HG03520 (cell line): ENCODE measurements at regions not wholly inside any gene's neighbourhood (a gene's known extent, or its start where the extent isn't known, plus 50 kb on each side); places are given as distances from the start of the nearest gene placed in this dataset.
A peak's percentile ranks its signal among the peaks of the same experiment; 100 is the strongest.
"Not testable (repeated sequence)": the region's sequence is repeated elsewhere in the genome, so short reads cannot be mapped to it uniquely, and the experiment has no call there.

ENCODE experiments used
- ATAC-seq: cut with Tn5 transposase; IDR thresholded peaks from one replicate; pipeline ENCODE4 v1.9.1; 2021; ENCODE audit warnings: mild to moderate bottlenecking, moderate library complexity; ENCODE audit not compliant: unreplicated experiment

DNA sequence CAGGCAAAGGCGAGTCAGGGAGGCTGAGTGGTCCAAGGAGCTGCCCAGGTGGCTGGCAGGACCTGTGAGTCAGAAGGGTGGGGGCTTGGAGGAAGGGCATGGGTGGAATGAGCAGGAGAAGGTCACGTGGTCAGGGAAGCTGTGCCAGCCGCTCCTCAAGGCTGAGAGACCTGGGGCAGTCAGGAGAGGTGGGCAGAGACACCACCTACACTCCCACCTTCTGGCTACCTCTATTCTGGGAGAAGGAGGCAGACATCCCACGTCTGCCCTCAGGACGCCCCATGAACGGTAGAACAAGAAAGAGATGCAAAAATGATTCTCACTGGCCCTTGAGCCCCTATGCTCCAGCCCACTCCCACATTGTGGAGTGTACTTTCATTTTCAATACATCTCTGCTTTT is 151.8 kb upstream of the RAB4A start:
- no peak for ATAC-seq

DNA sequence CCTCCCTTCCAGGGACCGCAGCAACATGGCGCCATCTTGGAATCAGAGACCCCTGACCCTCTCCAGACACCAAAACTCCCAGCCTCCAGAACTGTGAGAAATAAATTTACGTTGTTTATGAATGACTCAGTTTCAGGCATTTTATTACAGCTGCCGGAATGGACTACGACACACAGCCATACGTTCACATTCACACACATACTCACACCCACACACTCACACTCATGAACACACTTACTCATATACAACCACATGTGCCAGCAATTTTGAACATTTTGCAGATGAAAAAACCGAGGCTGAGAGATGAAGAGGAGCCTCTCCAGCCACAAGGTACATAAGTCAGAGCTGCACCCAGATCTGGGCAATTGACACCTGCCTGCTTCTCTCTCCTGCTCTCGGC is 151.0 kb upstream of the RAB4A start:
- ATAC-seq: no peak

- ATAC-seq: no peak
These were observed 149.0 kb upstream of the RAB4A start for GRCh38 chr1:229121845-229122436.

GRCh38 chr1:229122606-229123005 is 148.3 kb upstream of the RAB4A start:
- no peak for ATAC-seq

- no peak for ATAC-seq
These were observed 146.8 kb upstream of the RAB4A start for GRCh38 chr1:229124116-229124515.

DNA sequence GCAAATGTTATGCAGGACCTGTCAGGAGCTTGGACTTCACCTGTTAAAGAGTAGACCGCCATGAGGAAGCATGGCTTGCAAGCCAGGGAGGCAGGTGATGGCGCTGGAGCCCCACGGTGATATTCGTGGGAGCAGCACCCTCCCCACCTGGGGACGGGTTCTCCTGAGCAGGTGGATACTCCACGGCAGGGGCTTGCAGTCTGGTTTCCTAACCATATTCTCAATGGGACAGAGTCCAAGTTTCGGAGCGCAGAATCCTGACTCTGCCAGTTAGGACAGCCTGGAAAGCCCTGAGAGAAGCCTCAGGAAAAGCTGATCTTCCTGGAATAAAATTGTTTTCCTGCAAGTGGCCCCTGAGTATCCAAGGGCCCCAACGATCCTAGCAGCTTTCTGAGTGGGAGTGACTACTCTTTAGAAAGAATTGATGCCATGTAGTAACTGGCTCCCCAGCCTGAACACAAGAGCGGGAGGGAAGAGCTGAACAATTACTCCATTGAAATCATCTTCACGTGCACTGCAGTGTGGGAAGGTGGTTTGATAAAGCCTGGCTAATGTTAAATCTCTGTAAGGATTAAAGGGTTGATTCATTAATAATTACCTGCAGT is 146.3 kb upstream of the RAB4A start:
- no peak for ATAC-seq

- no peak for ATAC-seq
These were observed 143.6 kb upstream of the RAB4A start for GRCh38 chr1:229127301-229127700.

DNA sequence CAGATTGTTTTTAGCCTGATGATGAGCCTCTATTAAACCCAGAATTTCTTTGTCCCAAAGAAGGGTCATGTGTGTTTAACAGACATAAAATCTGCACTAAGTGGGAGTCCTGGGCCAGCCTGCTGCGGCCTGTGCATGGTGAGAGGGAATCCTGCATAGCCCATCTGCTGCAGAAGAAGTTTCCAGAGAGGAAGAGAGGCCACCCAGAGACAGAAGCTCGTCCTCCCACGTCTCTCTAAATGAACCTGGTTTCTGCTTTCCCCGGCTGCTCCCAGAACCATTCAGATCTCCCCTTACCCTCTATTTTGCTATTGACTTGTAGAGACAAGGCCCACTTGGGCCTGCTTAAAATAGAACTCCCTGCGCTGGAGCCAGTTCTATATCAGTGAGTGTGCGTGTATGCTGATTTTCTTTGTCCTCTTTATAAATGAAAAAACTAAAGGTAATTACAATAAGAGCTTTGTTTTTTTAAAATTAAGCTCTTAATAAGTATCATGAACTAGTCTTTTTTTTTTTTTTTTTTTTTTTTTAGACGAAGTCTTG is 142.8 kb upstream of the RAB4A start:
- no peak for ATAC-seq

DNA sequence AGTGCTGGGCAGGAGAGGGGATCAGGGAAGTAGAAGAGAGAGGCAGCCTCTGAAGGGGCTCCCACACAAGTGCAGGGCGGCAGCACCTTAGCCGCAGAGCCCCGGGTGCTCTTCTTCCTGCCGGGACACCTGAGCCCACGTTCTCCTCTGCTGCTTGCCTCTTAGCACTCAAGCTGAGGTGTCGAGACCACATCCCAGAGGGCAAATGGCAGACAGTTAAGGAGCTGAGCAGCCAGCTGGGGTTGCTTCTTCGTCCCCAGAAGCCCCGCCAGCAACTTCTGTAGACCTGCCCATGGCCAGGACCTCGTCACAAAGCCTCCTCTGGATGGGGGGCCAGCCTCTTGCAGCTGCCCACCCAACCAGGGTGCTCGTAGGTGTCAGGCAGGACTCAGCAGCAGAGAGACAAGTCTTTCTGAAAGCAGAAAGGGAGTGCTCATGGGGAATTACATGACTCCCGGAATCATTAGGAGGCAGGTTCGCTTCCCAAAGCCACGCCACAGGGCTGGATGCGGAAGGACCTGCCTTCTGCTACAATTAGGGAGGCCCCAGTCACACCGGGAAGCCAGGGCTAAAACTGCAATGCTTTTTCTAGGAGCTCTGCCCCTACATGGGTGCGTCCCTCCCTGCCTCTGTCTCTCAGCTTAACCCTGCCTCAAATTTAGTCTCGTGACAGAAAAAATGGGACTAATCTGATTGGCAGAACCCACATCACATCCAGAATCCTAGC is 141.4 kb upstream of the RAB4A start:
- ATAC-seq: no peak

GRCh38 chr1:229130028-229130668 is 140.8 kb upstream of the RAB4A start:
- ATAC-seq: no peak

DNA sequence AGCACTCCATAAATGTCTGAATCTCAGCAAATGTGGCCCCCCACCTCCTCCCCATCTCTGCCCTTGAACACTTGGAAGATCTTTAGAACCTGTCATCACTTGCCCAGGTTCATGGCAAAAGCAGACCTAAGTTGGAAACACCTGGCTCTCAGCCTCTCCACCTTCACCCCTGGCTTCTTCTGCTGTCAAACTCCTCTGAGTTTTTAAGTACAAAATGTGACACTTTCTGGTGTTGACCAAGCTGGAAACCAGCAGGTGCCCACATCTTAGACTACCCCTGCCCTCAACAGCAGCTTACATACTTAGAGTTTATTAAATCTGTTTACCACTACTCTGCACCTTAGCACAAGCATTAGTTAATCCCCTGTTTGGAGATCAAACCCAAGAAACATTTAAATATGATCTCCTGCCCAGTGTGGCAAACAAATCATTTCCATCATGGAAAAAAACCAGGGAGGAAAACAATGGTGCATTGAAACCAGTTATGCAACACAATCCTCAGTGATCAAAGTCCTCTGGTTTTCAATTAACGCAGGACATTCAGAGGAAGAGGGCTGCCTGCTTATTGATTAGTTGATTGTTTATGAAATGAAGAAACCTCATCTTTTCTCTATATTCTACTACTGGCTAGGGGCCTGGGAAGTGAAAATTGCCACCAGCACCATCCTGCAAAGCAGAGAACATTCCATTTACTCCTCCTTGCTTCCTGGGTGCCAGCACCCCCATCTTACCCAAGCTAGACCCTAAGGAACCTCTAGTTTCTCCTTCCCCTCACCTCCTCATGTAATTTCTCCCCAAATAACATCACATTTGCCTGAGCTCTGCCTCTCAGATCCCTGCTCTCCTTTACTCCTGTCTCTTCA is 139.4 kb upstream of the RAB4A start:
- ATAC-seq: no peak

GRCh38 chr1:229132106-229132443 is 138.8 kb upstream of the RAB4A start:
- ATAC-seq: no peak

DNA sequence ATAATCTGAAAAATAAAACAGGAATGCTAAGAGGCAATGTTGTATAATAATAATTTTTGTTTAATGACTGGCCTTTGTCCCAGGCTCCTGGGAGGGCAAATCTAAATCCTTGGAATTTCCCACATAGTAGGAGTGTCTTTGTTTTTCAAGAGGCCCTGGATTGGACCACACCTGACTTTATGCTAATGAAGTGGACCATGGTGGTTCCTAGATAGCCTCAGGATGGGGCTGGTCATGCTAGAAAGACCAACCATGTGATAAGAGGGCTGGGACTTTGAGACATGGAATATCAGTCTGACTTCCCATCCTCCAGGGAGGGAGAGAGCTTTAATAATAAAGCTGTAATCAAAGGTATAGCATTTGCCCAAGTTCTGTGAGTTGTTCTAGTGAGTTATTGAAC is 138.2 kb upstream of the RAB4A start:
- ATAC-seq: no peak

DNA sequence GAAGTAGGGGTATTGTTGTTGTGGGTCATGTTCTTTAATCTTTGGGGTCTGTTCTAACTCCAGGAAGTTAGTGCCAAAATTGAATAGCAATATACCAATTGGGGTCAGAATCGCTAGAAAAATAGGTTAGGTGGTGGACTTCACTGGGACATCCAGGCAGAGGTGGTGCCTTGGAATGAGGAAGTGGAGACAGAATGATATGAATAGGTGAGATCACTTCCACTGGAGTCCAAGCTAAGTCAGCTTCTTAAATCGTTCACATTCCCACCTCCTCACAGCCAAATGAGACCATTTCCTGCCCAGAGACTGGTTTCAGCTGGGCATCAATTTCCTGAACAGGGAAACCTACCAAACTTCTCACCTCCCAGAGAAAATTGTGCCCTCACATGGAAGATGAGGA is 137.8 kb upstream of the RAB4A start:
- no peak for ATAC-seq

- ATAC-seq: no peak
These were observed 137.1 kb upstream of the RAB4A start for GRCh38 chr1:229133811-229134210.

- ATAC-seq: not testable (repeated sequence)
These were observed 136.3 kb upstream of the RAB4A start for GRCh38 chr1:229134381-229135217.

DNA sequence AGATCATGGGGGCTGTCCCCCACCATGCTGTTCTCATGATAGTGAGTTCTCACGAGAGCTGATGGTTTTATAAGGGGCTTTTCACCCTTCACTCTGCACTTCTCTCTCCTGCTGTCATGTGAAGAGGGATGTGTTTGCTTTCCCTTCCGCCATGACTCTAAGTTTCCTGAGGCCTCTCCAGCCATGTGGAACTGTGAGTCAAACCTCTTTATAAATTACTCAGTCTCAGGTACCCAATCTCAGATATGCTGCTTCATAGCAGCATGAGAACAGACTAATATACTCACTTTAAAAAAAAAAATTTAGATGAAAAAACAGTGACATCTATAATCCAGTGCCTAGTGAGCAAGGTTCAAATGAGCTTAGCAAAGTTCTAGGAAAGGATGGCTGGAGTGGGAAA is 135.1 kb upstream of the RAB4A start:
- no peak for ATAC-seq

- ATAC-seq: peak; percentile 46
These were observed 134.1 kb upstream of the RAB4A start for GRCh38 chr1:229136822-229137221.

DNA sequence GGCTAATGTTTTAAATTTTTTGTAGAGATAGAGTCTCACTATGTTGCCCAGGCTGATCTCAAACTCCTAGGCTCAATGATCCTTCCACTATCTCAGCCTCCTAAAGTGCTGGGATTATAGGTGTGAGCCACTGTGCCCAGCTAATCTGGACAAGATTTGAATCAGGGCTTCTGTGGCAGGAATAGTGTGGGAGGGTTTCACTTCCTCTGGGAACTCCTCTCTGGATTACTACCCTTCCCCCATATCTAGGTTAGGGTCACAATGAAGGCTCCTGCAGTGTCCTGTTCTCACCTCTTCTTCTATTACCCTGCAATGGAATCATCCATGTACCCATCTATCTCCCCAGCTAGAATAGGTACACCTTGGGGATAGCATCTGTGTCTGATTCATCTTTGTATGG is 133.6 kb upstream of the RAB4A start:
- ATAC-seq: no peak

GRCh38 chr1:229138058-229138457 is 132.9 kb upstream of the RAB4A start:
- no peak for ATAC-seq
